NCI-H128 (cell line): ENCODE measurements at regions not wholly inside any gene's neighbourhood (a gene's known extent, or its start where the extent isn't known, plus 50 kb on each side); places are given as distances from the start of the nearest gene placed in this dataset.

Experiments
- DNase-seq: peaks from one replicate; lab custom pipeline; 2025; ENCODE audit not compliant: unreplicated experiment; lab: John Stamatoyannopoulos, UW

DNA sequence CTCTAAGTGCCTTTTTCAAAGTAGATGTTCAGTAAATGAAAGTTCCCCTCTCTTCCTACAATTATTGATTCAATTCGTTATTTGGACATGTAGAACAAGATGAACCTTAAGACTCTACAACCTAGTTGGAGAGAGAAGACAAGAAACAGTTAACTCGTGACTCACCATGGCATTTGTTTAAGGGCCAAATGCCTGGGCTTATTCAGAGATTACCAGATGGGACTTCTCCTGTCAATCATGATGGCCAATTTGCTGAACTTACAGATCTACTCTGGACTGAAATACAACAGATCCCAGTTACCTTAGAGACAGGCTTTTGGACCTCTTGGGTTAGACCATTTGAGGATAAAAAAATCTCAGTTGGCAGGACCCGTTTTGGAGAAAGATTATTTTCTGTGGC is 93.5 kb downstream of the C1orf94 start:
- DNase-seq = no peak

DNA sequence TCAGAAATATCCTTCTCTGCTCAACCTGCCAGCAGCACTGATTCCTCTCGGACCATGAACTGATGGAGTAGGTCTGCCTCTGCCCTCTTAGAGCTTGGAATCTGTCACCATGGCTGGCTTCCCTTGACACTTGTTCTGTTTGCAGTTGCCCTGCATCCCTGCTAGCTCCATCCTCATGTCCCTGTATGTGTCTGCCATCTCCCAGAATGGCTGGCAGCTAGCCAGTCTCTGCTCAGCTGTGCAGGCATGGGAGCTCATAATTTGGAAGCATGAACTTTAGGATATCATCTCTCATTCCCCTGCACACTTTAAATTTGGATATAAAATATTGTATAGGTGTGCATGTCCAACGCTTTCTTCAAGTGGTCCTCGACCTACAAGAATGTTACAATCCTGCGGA is 95.4 kb downstream of the C1orf94 start:
- DNase-seq = no peak

DNA sequence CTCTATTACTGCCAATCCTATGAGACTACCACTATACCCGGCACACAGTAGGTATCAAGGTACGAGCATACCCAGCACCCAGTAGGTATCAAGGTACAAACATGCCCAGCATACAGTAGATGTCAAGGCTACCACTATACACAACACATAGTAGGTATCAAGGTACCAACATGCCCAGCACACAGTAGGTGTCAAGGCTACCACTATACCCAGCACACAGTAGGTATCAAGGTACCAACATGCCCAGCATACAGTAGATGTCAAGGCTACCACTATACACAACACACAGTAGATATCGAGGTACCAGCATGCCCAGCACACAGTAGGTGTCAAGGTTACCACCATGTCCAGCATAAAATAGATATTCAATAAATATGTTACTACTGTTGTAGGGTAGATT is 98.4 kb downstream of the C1orf94 start:
- DNase-seq = no peak

DNA sequence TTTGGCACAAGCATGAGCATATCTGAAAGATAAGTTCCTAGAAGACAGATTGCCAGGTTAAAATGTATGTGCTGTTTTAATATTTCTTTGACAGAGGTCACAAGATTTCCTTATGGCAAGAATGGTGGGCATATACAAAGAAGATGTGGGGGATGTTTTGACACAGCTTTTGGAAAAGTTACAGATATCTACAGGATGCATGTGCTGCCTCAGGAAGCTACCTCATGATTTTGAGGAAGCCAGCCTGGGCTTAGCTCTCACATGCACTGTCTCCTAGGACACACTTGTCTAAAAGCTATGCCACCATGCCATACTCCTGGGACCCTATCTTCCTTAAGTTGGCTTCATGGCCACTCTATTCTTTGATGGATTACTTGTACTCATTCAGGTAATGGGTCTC is 99.9 kb downstream of the C1orf94 start:
- DNase-seq = no peak

DNA sequence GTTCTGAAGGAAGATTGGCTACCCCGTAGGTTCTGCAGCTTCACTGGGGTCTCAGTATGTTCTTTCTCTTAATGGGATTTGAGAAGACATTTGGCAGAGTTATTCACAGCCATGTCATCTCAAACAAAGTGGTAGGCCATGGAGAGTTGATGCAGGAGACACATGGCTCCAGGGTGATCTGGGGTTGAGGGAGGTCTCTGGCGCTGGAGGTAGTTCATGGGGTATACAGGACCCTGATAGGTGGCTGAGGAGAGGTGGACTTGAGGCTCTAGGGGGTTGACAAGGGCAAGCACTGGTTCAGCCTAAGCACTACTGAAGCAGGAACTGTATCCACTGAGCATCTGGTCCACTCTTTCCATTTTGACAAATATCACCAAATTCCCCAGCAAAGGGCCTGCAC is 100.4 kb downstream of the C1orf94 start:
- DNase-seq = no peak

DNA sequence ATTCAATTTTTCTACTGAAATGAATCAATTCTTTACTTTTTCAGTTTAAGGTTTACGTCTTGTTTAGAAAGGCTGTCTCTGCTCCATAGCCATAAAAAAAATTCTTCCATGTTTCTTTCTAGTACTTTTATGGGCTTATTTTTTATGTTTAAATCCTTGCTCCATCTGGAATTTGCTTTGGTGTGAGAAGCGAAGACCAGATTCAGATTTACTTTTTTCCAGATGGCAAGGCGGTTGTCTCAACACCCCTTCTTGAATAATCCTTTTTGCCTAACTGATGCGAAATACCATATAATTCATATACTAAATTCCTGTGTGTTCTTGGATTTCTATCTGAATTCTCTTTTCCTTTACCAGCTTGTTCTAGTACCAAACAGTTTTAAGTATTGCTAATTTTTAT is 101.5 kb downstream of the C1orf94 start:
- no peak for DNase-seq

DNA sequence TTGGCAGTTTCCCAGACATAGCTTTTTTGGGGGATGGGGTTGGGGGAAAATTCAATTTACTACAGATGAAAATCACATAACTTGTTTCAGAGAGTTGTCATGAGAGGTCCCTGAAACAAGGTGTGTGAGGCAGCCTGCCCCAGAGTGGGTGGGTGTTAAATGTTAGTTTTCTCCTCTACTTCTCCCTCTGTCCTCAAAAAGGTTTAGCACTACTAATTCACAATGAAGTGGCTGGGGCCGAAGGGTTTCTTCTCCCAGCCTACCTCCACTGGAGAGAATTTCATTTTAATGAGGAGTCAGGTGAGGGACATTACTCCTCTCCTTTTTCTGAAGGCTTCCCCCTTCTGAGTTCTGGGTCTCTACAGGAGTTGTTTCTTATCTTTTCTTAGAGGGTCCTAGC is 103.3 kb downstream of the C1orf94 start:
- DNase-seq = no peak

DNA sequence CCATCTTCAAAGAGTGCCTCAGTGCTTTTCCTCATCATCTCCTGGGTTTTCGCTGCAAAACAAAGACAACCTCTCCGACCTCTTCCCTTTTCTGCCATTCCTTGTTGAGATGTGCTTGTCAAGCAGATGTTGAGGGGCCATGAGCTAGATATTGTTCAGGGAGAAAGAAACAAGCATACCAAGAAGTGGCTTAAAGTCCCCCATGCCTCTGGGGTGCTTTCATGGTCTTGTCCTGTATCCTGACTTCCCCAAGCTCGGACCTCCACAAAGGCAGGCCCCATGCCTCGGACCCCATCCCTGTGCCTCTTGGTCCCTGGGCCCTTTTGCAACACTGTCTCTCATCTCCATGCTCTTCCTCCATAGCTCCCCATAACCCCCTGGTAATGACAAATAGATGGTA is 103.8 kb downstream of the C1orf94 start:
- no peak for DNase-seq

DNA sequence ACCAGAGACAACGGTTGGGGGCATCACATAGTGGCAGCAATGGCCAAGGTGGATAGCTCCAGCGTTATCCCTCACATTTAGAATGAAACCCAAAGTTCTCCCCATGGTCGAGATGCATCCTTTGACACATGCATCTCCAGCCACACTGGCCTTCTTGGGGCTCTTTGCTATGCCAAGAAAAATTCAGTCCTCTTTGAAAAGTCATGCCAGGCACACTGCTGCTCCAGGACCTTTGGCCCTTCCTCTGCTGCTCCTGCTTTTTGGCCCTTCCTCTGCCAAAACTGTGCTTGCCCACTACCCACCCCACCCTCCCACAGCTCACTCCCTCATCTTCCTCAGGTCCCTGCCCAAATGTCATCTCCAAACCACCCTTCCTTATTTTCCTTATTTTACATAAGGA is 106.4 kb downstream of the C1orf94 start:
- no peak for DNase-seq

DNA sequence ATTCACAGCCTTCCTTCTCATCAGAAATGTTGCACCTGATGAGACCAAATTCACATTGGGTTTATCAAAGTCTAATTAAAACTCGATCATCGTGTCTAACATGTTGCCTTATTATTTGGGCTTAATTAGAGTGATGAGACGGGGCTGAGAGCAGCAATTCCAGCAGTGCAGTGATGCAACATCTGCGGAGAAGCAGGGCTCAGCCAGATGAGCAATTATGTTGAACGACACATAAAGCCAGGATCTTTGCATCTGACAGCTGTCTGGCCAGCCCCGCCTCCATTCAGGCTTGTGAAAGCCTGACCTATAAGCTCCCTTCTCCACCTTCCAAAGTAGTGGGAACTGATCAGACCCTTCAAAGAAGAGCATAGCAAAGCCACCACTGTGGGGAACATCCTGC is 109.8 kb downstream of the C1orf94 start:
- no peak for DNase-seq

DNA sequence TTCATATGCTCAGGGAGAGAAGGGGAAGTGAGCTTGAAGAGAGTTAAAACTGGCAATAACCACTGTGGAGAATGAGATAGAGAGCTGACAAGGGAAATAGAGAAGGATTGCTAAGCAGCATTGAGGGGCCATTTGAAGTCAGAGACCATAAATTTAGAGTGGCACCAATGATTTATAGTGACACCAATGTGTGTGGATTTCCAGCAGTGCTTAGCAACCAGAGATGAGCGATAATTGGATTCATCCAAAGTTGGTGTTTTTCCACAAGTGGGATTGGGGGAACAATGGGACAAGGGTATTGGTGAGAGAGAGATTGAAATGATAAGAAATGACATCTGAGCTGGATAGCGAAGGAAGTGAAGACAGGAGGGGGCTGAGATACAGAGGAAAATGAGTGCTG is 114.1 kb downstream of the C1orf94 start:
- DNase-seq = peak; percentile 54

DNA sequence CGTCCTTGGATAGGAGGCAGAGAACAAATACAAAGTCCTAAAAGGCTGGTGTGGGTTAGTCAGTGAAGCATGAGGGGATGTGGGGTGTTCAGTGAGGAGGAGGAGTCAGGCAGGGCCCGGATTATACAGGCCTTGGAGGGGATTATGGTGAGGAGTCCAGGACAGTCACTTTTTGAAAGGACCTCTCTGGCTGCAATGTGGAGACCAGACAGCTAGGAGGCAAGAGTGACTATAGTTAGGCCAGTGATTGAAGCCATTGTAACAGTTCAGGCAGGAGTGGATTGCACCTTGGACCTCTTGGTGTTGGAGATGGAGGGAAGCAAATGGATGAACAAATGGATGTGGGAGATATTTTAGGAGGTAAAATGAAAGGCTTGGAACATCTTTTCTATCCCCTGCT is 115.8 kb downstream of the C1orf94 start:
- DNase-seq = no peak

DNA sequence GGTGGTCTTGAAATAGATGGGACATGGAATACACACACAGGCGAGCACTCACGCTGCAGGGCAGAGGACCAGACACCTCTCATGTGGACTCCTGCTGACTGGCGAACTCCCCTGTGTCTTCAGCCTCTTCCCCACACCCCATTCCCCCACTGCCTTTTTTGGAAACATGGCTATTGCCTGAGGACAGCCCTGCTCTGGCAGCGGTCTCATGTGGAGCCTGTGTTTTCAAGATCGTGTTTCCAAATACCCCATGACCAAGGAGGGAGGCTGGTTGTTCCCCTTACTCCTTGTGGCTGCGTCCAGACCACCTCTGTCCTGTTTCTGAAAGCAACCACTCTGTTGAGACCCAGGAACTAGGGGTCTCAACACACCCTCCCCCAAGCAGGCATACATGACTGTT is 119.4 kb downstream of the C1orf94 start:
- DNase-seq = no peak

DNA sequence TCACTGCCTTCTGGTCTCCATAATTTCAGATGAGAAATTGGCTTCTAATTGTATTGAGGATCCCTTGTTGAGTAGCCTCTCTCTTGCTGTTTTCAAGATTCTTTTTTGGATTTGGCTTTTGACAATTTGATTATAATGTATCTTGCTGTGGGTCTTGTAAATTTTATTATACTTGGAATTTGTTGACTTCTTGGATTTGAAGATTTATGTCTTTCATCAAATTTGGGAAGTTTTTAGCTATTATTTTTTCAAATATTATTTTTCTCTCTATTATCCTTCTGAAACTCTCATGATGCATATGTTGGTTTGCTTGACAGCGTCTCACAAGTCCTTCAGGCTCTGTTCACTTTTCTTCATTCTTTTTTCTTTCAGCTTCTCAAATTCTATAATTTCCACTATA is 126.1 kb downstream of the C1orf94 start:
- DNase-seq = no peak

DNA sequence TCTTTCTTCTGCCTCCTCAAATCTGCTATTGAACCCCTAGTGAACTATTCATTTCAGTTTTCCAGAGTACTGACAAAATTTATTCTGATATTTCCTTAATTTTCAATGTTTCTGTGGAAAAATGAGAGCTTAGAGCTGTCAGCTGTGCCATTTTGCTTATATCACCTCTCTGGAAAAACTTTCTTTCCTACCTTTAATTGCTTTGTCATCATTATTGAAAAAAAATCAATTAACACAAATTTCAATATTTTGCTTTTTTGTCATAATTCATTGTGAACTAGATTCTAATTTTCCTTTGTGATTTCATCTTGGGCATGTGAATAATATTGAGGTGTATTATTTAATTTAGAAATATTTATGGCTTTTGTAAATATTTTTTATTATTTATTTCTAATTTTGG is 126.5 kb downstream of the C1orf94 start:
- no peak for DNase-seq

DNA sequence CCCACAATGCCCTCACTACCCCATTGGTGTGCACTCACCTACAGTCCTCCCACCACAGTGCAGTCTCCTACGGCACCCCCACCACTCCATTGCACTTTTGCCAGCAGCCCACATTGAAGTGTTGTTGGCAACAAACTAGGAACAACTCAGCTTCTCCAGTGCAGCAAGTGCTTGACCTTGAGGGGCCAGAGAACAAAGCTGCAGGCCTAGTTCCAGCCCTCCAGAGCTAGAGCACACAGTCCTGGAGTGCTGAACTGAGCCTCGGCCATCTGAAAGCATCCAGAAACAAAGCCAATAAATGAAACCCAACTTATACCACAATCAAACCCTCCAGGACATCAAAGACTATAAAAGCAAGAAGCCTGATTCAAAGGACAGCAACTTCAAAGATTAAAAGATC is 129.9 kb downstream of the C1orf94 start:
- no peak for DNase-seq

DNA sequence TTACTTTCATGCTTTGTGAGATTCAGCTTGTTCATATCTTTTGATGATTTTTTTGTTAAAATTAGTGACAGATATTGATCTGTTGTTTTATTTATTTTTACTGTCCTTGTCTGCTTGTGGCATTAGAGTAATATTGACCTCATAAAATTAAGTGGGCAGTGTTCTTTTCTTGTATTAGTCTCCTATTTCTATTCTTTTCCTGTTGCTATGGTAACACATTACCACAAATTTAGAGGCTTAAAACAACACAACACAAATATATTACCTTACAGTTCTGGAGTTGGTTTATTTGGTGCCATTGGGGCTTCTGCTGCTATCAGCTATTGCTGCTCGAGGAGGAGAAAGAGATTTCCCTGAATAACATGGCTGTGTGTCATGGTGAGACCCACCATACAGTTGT is 135.7 kb downstream of the C1orf94 start:
- no peak for DNase-seq

DNA sequence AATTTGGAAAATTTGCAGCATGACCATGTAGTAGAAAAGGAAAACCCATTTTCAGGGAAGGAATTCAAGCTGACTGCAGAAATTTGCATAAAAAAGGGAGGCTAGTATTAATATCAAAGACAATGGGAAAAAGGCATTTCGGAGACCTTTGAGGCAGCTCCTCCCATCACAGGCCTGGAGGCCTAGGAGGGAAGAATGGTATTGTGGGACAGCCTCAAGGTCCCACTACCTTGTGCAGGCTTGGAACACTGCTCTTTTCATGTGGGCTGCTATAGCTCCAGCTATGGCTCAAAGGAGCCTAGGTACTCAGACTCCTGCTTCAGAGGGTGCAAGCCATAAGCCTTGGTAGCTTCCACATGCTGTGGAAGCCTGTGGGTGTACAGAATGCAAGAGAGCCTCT is 139.3 kb downstream of the C1orf94 start:
- no peak for DNase-seq

DNA sequence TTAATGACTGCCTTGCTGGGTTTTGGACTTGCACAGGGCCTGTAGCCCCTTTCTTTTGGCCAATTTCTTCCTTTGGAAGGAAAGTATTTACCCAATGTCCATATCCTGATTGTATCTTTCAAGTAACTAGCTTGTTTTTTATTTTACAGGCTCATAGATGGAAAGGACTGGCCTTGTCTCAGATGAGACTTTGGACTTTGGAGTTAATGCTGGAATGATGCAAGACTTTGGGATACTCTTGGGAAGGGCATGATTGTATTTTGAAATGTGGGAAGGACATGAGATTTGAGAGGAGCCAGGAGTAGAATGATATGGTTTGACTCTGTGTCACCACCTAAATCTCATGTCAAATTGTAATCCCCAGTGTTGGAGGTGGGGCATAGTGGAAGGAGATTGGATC is 140.1 kb downstream of the C1orf94 start:
- DNase-seq = no peak

DNA sequence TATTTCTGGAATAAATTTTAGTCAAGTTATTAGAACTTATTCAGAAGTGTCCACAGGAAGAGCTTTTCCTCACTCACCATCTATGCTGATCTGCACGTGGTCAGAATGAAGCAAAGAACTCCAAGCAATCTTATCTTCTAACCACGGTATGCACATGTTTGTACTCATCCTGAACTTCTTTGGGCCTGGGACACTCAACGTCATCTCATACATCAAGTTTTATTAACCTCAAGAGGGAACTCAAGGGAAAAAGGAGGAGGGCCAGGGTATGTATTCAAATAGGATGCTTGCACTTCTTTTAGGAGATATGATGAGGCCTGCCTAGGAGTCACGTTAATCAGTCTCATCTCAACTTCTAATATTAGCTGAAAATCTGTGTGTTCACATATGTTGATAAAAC is 142.5 kb downstream of the C1orf94 start:
- no peak for DNase-seq

DNA sequence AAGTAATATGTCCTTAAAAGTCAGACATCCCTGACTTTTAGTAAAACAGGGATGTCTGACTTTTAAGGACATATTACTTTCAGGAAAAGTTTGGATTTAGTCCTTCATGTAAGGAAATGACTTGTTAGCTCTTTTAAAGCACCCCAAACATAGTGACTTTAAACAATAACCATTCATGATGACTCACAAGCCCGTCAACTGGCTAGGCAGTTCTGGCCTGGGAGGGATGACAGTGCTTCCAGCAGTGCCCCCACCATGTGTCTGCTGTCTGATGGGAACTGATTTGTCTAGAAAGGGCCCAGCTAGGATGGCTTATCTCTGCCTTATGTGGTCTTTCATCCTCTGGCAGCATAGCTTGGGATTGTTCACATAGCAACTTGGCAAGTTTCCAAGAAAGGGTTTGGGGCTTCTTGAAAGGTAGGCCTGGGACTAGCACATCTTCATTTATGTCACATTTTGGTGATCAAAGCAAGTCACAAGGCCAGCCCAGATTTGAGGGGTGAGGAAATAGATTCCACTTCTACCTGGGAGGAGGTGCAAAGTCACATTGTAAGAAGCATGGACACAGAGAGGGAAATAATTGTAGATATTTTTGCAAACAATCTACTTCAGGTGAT is 143.5 kb downstream of the C1orf94 start:
- DNase-seq = no peak

DNA sequence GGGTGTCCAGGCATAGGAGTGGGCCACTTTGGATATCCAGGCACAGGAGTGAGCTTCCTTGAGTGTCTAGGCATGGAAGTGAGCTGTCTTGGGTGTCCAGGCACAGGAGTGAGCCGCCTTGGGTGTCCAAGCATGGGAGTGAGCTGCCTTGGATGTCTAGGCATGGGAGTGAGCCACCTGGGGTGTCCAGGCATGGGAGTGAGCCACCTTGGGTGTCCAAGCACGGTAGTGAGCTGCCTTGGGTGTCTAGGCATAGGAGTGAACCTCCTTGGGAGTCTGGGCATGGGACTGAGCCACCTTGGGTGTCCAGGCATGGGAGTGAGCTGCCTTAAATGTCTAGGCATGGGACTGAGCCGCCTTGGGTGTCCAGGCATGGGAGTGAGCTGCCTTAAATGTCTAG is 146.3 kb downstream of the C1orf94 start:
- no peak for DNase-seq

DNA sequence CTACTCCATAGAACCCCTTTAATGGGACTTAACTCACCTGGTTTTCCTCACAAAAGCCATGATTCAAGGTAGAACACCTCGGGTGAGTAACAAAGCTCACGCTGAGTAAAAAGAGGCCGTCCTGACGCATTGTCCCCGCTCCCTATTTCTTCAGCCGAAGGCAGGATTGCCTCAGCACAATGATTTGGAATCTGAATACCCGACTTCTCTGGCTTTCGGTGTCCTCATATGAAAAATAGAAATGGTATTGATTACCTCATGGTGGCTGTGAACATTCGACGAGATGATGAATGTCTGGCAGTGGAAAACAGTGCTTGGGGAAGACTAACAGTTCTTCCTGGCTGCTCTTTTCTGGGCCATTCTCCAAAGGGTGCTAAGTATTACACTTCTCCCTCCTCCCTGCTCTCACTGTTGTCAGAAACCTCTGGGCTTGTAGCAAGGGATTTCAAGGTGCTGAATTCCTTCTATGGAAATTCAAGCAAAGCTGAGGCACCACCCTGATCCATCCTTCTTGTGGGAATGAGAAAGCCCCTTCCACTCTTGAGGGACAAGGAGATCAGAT is 148.3 kb downstream of the C1orf94 start:
- DNase-seq = no peak
